ENCODE measurements at regions not wholly inside any gene's neighbourhood (a gene's known extent, or its start where the extent isn't known, plus 50 kb on each side); places are given as distances from the start of the nearest gene placed in this dataset.

DNA sequence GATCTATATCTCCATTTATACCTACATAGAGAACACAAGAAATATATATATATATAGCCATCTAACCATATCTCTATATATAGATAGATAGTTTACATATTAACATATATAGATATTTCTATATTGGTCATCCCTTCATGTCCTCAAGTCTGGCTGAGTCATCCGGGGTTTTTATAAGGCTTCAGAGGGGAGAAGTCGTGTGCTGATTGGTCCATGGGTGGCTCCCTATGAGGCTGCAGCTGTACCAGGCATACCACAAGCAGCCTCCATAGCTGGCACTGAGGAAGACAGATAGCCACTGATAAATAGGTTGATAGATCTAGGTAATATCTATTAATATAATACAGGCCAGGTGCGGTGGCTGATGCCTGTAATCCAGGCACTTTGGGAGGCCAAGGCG, 618.3 kb upstream of the SETBP1 start:
- no peak for DNase-seq (ENCODE audit: low read depth, low spot score)
- no peak overlapping the region for H3K4me3 ChIP-seq (ENCODE audit: low read depth, low read length)
- TF ChIP-seq, protein P1, sequence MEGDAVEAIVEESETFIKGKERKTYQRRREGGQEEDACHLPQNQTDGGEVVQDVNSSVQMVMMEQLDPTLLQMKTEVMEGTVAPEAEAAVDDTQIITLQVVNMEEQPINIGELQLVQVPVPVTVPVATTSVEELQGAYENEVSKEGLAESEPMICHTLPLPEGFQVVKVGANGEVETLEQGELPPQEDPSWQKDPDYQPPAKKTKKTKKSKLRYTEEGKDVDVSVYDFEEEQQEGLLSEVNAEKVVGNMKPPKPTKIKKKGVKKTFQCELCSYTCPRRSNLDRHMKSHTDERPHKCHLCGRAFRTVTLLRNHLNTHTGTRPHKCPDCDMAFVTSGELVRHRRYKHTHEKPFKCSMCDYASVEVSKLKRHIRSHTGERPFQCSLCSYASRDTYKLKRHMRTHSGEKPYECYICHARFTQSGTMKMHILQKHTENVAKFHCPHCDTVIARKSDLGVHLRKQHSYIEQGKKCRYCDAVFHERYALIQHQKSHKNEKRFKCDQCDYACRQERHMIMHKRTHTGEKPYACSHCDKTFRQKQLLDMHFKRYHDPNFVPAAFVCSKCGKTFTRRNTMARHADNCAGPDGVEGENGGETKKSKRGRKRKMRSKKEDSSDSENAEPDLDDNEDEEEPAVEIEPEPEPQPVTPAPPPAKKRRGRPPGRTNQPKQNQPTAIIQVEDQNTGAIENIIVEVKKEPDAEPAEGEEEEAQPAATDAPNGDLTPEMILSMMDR (IDR thresholded peaks at IDR 0.05; ENCODE audit: low read depth, low read length), result no peak
- in situ Hi-C loops (cut with HindIII; ENCODE audit: low sequenced_read_pairs), result no loop called here

DNA sequence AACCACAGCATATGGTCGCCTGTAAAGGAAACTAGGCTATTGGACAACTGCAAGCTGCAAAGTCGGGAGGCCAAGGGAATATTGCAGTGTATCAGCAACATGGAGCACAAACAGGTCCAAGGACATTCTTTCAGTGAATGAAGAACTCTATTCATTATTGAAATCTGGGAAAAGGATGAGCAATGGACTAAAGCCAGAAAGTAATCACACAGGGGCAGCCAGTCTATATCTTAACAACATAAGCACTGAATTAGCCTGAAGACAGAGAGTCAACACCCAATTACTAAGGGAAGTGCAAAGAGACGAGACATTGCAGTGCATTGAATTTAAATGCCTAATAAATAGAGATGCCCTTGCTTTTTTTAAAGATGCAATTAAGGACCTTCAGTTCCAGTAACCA, 615.5 kb upstream of the SETBP1 start:
- TF ChIP-seq, protein P1 (IDR thresholded peaks at IDR 0.05; ENCODE audit: low read depth, low read length), result no peak
- no peak for DNase-seq (ENCODE audit: low read depth, low spot score)

DNA sequence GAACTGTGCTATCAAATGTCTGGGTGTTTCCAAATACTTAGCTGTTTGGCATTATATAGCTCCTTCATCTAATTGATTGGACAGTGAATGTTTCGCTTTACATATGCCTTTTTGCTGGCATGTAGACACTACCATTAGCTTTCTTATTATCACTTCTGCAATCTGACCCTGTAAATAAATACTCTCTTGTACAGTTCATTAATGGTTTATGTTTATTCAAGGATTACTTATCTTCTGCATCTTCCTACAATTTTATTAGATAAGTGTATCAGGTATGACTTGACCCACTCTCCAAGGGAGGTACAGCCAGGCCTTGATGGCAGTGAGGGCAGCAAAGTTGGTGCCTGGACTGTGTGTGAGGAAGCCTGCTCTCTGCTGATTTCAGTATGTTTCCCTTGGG, 614.1 kb upstream of the SETBP1 start:
- no peak for DNase-seq (ENCODE audit: low read depth, low spot score)
- H3K4me3 ChIP-seq (ENCODE audit: low read depth, low read length), result no peak overlapping the region
- in situ Hi-C loops (cut with HindIII; ENCODE audit: low sequenced_read_pairs), result no loop called here
- TF ChIP-seq, protein P1 (IDR thresholded peaks at IDR 0.05; ENCODE audit: low read depth, low read length), result no peak

More for the DNA sequence above, 615.5 kb upstream of the SETBP1 start:
- in situ Hi-C loops (cut with HindIII; ENCODE audit: low sequenced_read_pairs), result no loop called here
- no peak overlapping the region for H3K4me3 ChIP-seq (ENCODE audit: low read depth, low read length)

DNA sequence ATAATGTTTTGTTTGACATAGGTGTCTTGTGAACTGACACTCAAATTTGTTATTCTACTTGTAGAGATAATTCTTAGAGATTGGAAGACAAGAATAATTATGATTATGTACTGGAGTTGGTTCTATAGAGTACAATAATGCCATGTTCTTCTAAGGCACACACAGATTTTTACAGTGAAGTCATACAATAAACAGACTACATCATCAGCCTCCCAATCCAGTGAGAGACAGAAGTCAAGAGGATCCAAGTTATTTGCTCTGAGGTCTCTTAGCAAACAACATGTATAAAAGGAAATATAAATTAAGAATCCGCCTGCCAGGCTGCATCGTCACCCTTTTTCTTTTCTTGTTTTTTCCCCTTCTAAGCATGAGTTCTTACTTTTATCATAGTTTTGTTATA, 613.5 kb upstream of the SETBP1 start:
- in situ Hi-C loops (cut with HindIII; ENCODE audit: low sequenced_read_pairs), result no loop called here
- no peak overlapping the region for H3K4me3 ChIP-seq (ENCODE audit: low read depth, low read length)
- TF ChIP-seq, protein P1 (IDR thresholded peaks at IDR 0.05; ENCODE audit: low read depth, low read length), result no peak
- DNase-seq (ENCODE audit: low read depth, low spot score), result no peak

DNA sequence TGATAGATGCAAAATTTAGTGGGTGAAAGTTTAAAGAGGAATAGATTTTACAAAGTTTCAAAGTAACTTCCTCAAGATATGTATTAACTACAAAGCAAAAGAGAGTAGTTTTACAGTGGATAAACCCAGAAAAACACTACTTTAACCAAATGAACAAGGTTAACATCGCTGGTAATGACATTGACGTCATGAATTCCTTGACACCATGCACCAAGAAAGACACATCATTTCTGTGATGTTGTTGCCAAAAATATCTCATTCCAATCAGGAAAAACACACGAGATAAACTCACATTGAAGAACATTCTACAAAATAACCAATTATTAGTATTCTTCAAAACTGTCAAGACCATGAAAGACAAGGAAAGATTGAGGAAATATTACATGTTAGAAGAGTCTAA, 605.6 kb upstream of the SETBP1 start:
- in situ Hi-C loops (cut with HindIII; ENCODE audit: low sequenced_read_pairs), result no loop called here
- no peak for DNase-seq (ENCODE audit: low read depth, low spot score)
- H3K4me3 ChIP-seq (ENCODE audit: low read depth, low read length), result no peak overlapping the region
- TF ChIP-seq, protein P1 (IDR thresholded peaks at IDR 0.05; ENCODE audit: low read depth, low read length), result no peak

DNA sequence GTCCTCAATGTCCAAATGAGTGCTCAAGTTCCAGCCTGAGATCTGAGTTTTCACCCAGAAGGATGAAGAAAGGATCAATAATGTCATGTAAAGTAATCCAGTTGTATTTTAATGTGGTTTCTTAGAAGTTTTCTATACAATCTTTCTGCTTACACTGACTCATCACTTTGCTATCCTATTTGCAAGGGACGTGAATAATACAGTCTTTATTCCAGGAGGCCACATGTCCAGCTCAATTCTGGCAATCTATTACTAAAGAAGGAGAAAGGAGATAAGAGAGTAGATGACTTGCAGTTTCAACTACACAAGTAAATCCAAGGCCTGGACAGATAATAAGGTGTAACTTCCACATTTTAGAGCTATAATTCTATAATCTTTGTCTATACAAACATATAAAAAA, 601.1 kb upstream of the SETBP1 start:
- no peak overlapping the region for H3K4me3 ChIP-seq (ENCODE audit: low read depth, low read length)
- TF ChIP-seq, protein P1 (IDR thresholded peaks at IDR 0.05; ENCODE audit: low read depth, low read length), result no peak
- in situ Hi-C loops (cut with HindIII; ENCODE audit: low sequenced_read_pairs), result no loop called here
- DNase-seq (ENCODE audit: low read depth, low spot score), result peak; percentile 85

DNA sequence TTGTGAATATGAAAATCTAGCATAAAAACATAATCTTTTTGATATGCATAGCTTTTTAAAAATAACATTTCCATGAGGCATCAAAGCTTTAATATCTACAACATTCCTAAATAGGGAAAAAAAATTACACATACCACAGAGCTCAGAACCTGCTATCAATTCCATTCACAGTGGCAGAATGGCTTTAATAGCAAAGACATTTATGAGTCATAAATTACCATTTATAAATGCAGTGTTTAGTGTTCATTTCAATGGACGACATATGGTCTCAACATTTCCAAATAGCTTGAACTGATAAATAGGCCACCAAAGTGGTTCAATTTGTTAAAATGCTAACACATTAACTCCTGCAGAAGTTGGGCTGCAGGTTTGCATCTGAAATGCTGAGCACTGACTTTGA, 600.6 kb upstream of the SETBP1 start:
- peak; percentile 8 for DNase-seq (ENCODE audit: low read depth, low spot score)
- TF ChIP-seq, protein P1 (IDR thresholded peaks at IDR 0.05; ENCODE audit: low read depth, low read length), result no peak
- in situ Hi-C loops (cut with HindIII; ENCODE audit: low sequenced_read_pairs), result no loop called here
- no peak overlapping the region for H3K4me3 ChIP-seq (ENCODE audit: low read depth, low read length)

All from astrocyte of the spinal cord (primary cell).